ENCODE measurements at regions not wholly inside any gene's neighbourhood (a gene's known extent, or its start where the extent isn't known, plus 50 kb on each side); places are given as distances from the start of the nearest gene placed in this dataset.
A peak's percentile ranks its signal among the peaks of the same experiment; 100 is the strongest.

GRCh38 chrX:39473812-39474211 is 623.9 kb downstream of the BCOR start:
- H3K4me1 ChIP-seq (ENCODE audit: low read depth), result peaks cover 49% of the 10 kb centered on the region

GRCh38 chrX:39475372-39475771 is 622.4 kb downstream of the BCOR start:
- no peaks in the 10 kb centered on the region for H3K36me3 ChIP-seq
- no peak overlapping the region for H3K27ac ChIP-seq
- H3K9me3 ChIP-seq (ENCODE audit: low read depth), result no peaks in the 10 kb centered on the region
- H3K4me3 ChIP-seq, result no peak overlapping the region
- DNase-seq (ENCODE audit: low read depth in 1 of 2, low spot score in 1 of 2), result no peak
- peaks cover 49% of the 10 kb centered on the region for H3K4me1 ChIP-seq (ENCODE audit: low read depth)
- H3K27me3 ChIP-seq, result no peaks in the 10 kb centered on the region
- no peak for TF ChIP-seq CTCF (IDR thresholded peaks at IDR 0.05; ENCODE audit: low read depth, low read length)

More at GRCh38 chrX:39473812-39474211, 623.9 kb downstream of the BCOR start:
- DNase-seq (ENCODE audit: low read depth in 1 of 2, low spot score in 1 of 2), result peak in 1 of 2 donors; percentile 65
- H3K36me3 ChIP-seq, result no peaks in the 10 kb centered on the region
- H3K27me3 ChIP-seq, result no peaks in the 10 kb centered on the region
- no peak for TF ChIP-seq CTCF (IDR thresholded peaks at IDR 0.05; ENCODE audit: low read depth, low read length)
- H3K4me3 ChIP-seq, result no peak overlapping the region
- H3K9me3 ChIP-seq (ENCODE audit: low read depth), result no peaks in the 10 kb centered on the region
- H3K27ac ChIP-seq, result peak overlapping the region; percentile 51

GRCh38 chrX:39476604-39477021 is 621.1 kb downstream of the BCOR start:
- H3K9me3 ChIP-seq (ENCODE audit: low read depth), result no peaks in the 10 kb centered on the region
- no peaks in the 10 kb centered on the region for H3K27me3 ChIP-seq
- no peak overlapping the region for H3K4me3 ChIP-seq
- peak overlapping the region; percentile 59 for H3K27ac ChIP-seq
- no peak for TF ChIP-seq CTCF (IDR thresholded peaks at IDR 0.05; ENCODE audit: low read depth, low read length)
- H3K4me1 ChIP-seq (ENCODE audit: low read depth), result peaks cover 44% of the 10 kb centered on the region
- peak in 1 of 2 donors; percentile 48 for DNase-seq (ENCODE audit: low read depth in 1 of 2, low spot score in 1 of 2)
- H3K36me3 ChIP-seq, result no peaks in the 10 kb centered on the region

- Histone ChIP-seq H3K27ac (peak overlapping the region; percentile 59), H3K4me3 (no peak overlapping the region), H3K27me3 (no peaks in the 10 kb centered on the region), H3K4me1 (ENCODE audit: low read depth) (peaks cover 44% of the 10 kb centered on the region), H3K9me3 (ENCODE audit: low read depth) (no peaks in the 10 kb centered on the region), H3K36me3 (no peaks in the 10 kb centered on the region)
- TF ChIP-seq CTCF (IDR thresholded peaks at IDR 0.05; ENCODE audit: low read depth, low read length), result peak; percentile 24
- peak in 1 of 2 donors; percentile 30 for DNase-seq (ENCODE audit: low read depth in 1 of 2, low spot score in 1 of 2)
Measured at GRCh38 chrX:39477031-39477761, 620.6 kb downstream of the BCOR start.

GRCh38 chrX:39477762-39478120 is 620.0 kb downstream of the BCOR start:
- Histone ChIP-seq H3K9me3 (ENCODE audit: low read depth) (no peaks in the 10 kb centered on the region), H3K4me1 (ENCODE audit: low read depth) (peaks cover 44% of the 10 kb centered on the region), H3K4me3 (no peak overlapping the region), H3K27ac (peak overlapping the region; percentile 38), H3K27me3 (no peaks in the 10 kb centered on the region), H3K36me3 (no peaks in the 10 kb centered on the region)
- DNase-seq (ENCODE audit: low read depth in 1 of 2, low spot score in 1 of 2), result peak; percentile 53 to 64
- TF ChIP-seq CTCF (IDR thresholded peaks at IDR 0.05; ENCODE audit: low read depth, low read length), result no peak
